Right ventricle myocardium inferior (tissue), 1 donor: ENCODE measurements at regions not wholly inside any gene's neighbourhood (a gene's known extent, or its start where the extent isn't known, plus 50 kb on each side); places are given as distances from the start of the nearest gene placed in this dataset. TPM values are rescaled to one million over a fixed set of nuclear protein-coding genes. Genes with fewer than 3 reads are reported as not detected.

Source experiments
- ATAC-seq: fragments of 200-7000 bp; cut with Tn5 transposase; one replicate; pipeline ENCODE4 v1.9.1; 2020; ENCODE audit warnings: mild to moderate bottlenecking, moderate library complexity
- DNase-seq: peaks from one replicate; pipeline ENCODE4 v3.0.0; 2021; ENCODE audit errors: missing footprints
- intact Hi-C: fragments of 100-400 bp; cut with DNase I; formaldehyde crosslinking; loops from one replicate; pipeline ENCODE4 v1.11.0; 2022
- microRNA-seq: library from miRNA; unstranded; fragments of <30 nt; microRNA quantifications from one replicate; pipeline ENCODE4 v1.2.0, GENCODE V29; 2020
- donor health status: DM: no; HTN: yes; CAD: no; lungs with severe emphysema.

DNA sequence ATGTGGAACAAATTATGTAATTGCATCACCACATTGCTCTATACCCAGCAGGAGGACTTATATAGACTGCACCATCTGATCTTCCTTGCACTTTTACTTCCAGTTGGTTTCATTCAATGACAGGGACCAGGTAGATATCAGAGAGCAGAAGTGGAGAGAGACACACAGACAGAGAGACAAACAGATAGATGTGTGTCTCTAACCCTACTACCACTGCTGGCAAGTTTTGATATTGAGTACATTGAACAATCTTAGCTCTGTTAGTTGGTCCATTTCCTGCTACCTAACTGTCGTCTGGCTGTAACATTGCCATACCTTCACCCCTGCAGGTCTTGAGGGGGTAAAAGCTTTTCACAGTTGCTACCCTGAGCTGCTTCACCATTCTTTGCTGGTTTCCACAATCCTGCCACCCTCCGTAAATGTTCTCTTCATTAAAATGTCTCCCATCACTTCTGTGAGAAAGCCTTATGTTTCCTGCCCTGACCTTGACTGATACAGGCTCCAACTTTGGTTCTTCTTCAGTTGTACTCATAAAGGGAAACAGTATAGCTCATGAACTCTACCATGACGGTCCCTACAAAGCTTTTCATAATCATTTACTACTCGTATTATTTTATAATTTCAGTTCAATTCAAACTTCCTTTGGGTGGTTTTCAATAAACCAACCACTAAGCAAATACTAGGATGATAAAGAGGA is 62.3 kb upstream of the ITGA4 start:
- no peak for DNase-seq
- intact Hi-C loops: no loop called here
- ATAC-seq: no peak

DNA sequence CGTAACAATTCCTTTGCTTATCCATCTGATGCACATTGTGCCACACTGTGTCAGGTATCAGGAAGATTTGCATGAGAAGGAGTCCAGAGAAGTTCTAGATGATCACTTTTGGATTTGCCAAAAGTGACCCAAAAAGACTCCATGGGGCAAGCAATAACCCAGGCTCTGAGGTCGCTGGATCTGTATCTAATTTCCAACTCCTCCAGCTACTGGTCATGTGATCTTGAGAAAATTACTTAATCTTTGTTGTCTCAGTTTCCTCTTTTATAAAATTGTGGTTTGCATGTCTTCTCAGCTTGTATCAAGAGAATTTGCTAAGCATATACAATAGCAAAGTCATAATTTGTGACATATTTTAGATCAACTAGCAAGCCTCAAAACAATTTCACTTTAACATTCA is 61.3 kb upstream of the ITGA4 start:
- intact Hi-C loops: no loop called here
- ATAC-seq (no peak), DNase-seq (no peak)

DNA sequence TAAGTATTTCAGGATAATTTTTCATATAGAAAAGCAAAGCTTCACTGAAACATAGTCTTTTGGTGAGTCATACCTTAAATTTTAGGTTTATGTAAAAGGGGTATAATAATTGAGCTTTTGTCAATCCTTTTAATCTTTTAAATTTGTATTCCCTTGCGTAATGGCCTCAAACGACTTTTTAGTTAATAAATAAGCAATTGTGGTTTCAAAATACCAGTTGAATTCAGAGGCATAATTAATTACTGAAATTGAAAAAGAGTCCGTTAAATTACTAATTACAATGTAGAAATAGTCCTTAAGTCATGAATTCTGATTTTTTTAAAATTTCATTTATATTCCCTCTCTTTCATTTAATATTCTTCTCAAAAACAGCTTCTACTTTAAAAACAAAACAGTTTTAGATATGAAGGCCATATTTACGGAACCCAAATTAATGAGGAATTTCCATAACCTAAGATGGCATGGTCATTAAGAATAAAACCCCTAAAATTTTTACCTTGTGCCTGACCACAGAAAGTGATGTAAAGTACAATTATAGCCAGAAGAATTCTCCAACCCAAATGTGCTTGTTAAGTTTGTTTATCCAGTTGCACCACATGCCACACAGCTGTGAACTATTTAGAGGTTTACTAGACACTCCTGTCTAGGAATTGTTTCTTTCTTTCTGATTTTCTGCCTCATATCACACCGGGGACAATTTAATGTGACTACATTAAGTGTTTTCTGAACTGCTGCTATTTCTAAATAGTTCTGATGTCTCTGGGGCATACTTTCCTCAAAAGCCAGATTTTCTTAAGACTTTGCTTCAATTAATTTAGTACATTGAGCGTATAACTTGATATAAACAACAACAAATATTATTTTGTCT is 60.7 kb upstream of the ITGA4 start:
- intact Hi-C loops: no loop called here
- ATAC-seq (no peak), DNase-seq (no peak)

DNA sequence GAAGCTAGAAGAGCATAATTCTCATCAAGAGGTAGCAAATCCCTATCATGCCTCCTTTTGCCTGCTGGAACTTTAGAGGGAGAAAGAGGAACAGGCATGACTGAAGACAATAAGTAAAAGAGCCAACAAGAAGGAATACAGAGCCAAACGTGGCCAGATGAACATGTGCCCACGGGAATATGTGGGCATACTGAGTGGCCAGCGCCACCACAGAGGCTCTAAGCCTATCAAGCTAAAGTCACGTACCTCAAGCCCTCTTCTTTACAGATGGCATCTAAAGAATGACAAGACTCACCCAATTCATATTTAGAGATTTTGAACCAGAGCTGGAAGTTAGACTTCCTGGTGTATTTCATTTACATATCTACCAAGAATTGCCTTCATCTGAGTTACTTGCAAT is 59.9 kb upstream of the ITGA4 start:
- intact Hi-C loops: no loop called here
- ATAC-seq (no peak), DNase-seq (no peak)

GRCh38 chr2:181398000-181398399 is 59.2 kb upstream of the ITGA4 start:
- DNase-seq: no peak
- ATAC-seq: no peak
- intact Hi-C loops: no loop called here

DNA sequence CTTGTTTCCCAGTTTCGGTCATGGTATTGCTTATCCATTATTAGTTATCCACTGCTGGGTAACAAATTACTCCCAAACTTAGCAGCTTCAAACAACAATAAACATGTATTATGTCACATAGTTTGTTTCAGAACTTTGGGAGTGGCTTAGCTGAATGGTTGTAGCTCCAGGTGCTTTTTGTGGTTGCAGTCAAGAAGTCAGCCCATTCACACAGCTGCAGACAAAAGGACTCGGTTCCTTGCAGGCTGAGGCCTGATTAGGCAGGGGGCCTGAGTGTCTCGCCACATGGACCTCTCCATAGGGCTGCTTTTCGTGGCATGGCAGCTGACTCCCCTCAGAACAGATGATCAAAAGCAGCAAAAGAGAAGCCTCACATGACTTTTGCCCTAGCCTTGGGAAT is 58.2 kb upstream of the ITGA4 start:
- intact Hi-C loops: no loop called here
- DNase-seq: no peak
- no peak for ATAC-seq

- DNase-seq (no peak), ATAC-seq (no peak)
- intact Hi-C loops: no loop called here
Measured at GRCh38 chr2:181404472-181404871, 52.7 kb upstream of the ITGA4 start.

GRCh38 chr2:181407171-181407570 is 50.0 kb upstream of the ITGA4 start:
- no peak for ATAC-seq
- DNase-seq: no peak
- intact Hi-C loops: no loop called here

Small RNAs in the stretch of these regions (microRNA-seq; reads per million reads assigned to microRNA genes)
- not detected for gene MIR4437
